ENCODE measurements at regions not wholly inside any gene's neighbourhood (a gene's known extent, or its start where the extent isn't known, plus 50 kb on each side); places are given as distances from the start of the nearest gene placed in this dataset.

- WGBS, 2 donors (ENCODE audit: low coverage in 1 of 2): 23 to 47% methylated on average over 3 of the region's 3 CpGs
Observed at GRCh38 chr14:48373981-48374380, 698.6 kb upstream of the MDGA2 start.

GRCh38 chr14:48350971-48351370 is 675.6 kb upstream of the MDGA2 start:
- Histone ChIP-seq H3K9me3 (no peaks in the 10 kb centered on the region), H3K36me3 (no peaks in the 10 kb centered on the region), H3K4me3 (no peak overlapping the region), H3K4me1 (no peaks in the 10 kb centered on the region), H3K27me3 (no peaks in the 10 kb centered on the region), H3K27ac (no peak overlapping the region)
- no peak for DNase-seq
- TF ChIP-seq POLR2A (IDR thresholded peaks at IDR 0.05) (no peak), EP300 (IDR thresholded peaks at IDR 0.05; ENCODE audit: low read depth) (no peak), POLR2AphosphoS5 (IDR thresholded peaks at IDR 0.05) (no peak), CTCF (IDR thresholded peaks at IDR 0.05) (no peak)
- in situ Hi-C loops (cut with MboI; ENCODE audit: low pct_ligation_motif_present in 1 of 4, low pct_unique_long_range_greater_than_20kb in 1 of 4, low sequenced_read_pairs in 3 of 4) (no loop called here), intact Hi-C loops (cut with DNase I; ENCODE audit: low total_unique reads) (no loop called here)
- WGBS, 2 donors (ENCODE audit: low coverage in 1 of 2): 55 to 57% methylated on average over 1 to 2 of the region's 2 CpGs

More at GRCh38 chr14:48373981-48374380, 698.6 kb upstream of the MDGA2 start:
- in situ Hi-C loops (cut with MboI; ENCODE audit: low pct_ligation_motif_present in 1 of 4, low pct_unique_long_range_greater_than_20kb in 1 of 4, low sequenced_read_pairs in 3 of 4) (no loop called here), intact Hi-C loops (cut with DNase I; ENCODE audit: low total_unique reads) (no loop called here)
- Histone ChIP-seq H3K27ac (no peak overlapping the region), H3K4me1 (no peaks in the 10 kb centered on the region), H3K4me3 (no peak overlapping the region), H3K27me3 (no peaks in the 10 kb centered on the region), H3K36me3 (no peaks in the 10 kb centered on the region), H3K9me3 (no peaks in the 10 kb centered on the region)
- DNase-seq: no peak
- TF ChIP-seq POLR2AphosphoS5 (IDR thresholded peaks at IDR 0.05) (no peak), POLR2A (IDR thresholded peaks at IDR 0.05) (no peak), CTCF (IDR thresholded peaks at IDR 0.05) (no peak), EP300 (IDR thresholded peaks at IDR 0.05; ENCODE audit: low read depth) (no peak)

- Histone ChIP-seq H3K9me3 (no peaks in the 10 kb centered on the region), H3K4me1 (no peaks in the 10 kb centered on the region), H3K27me3 (no peaks in the 10 kb centered on the region), H3K4me3 (no peak overlapping the region), H3K36me3 (no peaks in the 10 kb centered on the region), H3K27ac (no peak overlapping the region)
- intact Hi-C loops (cut with DNase I; ENCODE audit: low total_unique reads): no loop called here
- no peak for DNase-seq
- WGBS, 2 donors (ENCODE audit: low coverage in 1 of 2): 84 to 86% methylated on average over 2 of the region's 2 CpGs
- TF ChIP-seq POLR2AphosphoS5 (IDR thresholded peaks at IDR 0.05): no peak
- TF ChIP-seq CTCF (IDR thresholded peaks at IDR 0.05): no peak
- no peak for TF ChIP-seq EP300 (IDR thresholded peaks at IDR 0.05; ENCODE audit: low read depth)
- TF ChIP-seq POLR2A (IDR thresholded peaks at IDR 0.05): no peak
- in situ Hi-C loops (cut with MboI; ENCODE audit: low pct_ligation_motif_present in 1 of 4, low pct_unique_long_range_greater_than_20kb in 1 of 4, low sequenced_read_pairs in 3 of 4): no loop called here
Observed at GRCh38 chr14:48349689-48350088, 674.3 kb upstream of the MDGA2 start.

GRCh38 chr14:48341069-48341468 is 665.7 kb upstream of the MDGA2 start:
- Histone ChIP-seq H3K27ac (no peak overlapping the region), H3K4me3 (no peak overlapping the region), H3K27me3 (no peaks in the 10 kb centered on the region), H3K9me3 (peaks cover 0 to 2% of the 10 kb centered on the region in 2 donors), H3K4me1 (no peaks in the 10 kb centered on the region), H3K36me3 (no peaks in the 10 kb centered on the region)
- intact Hi-C loops (cut with DNase I; ENCODE audit: low total_unique reads): no loop called here
- no peak for TF ChIP-seq EP300 (IDR thresholded peaks at IDR 0.05; ENCODE audit: low read depth)
- TF ChIP-seq POLR2AphosphoS5 (IDR thresholded peaks at IDR 0.05): no peak
- no peak for TF ChIP-seq CTCF (IDR thresholded peaks at IDR 0.05)
- no peak for TF ChIP-seq POLR2A (IDR thresholded peaks at IDR 0.05)
- in situ Hi-C loops (cut with MboI; ENCODE audit: low pct_ligation_motif_present in 1 of 4, low pct_unique_long_range_greater_than_20kb in 1 of 4, low sequenced_read_pairs in 3 of 4): no loop called here
- 20 to 36% methylated on average over 1 of the region's 1 CpG for WGBS, 2 donors (ENCODE audit: low coverage in 1 of 2)
- no peak for DNase-seq
